ENCODE measurements at regions not wholly inside any gene's neighbourhood (a gene's known extent, or its start where the extent isn't known, plus 50 kb on each side); places are given as distances from the start of the nearest gene placed in this dataset.

- no peak for DNase-seq
- Histone ChIP-seq H3K27ac (no peak overlapping the region), H3K27me3 (replicated peaks in 1 of 7) (peaks cover 0 to 6% (median 0%) of the 10 kb centered on the region in 7 donors), H3K36me3 (peaks cover 0 to 3% (median 0%) of the 10 kb centered on the region in 6 donors), H3K4me3 (no peak overlapping the region), H3K4me1 (peaks cover 0 to 9% (median 0%) of the 10 kb centered on the region in 6 donors), H3K9me3 (no peaks in the 10 kb centered on the region)
- 82 to 94% (median 90%) methylated on average over 9 of the region's 9 CpGs for WGBS, 5 donors
- TF ChIP-seq CTCF (IDR thresholded peaks at IDR 0.05 in 8 of 11, conservative IDR thresholded peaks at IDR 0.05 in 3 of 11) = no peak
- no peak for TF ChIP-seq POLR2A (IDR thresholded peaks at IDR 0.05)
- TF ChIP-seq POLR2AphosphoS5 (IDR thresholded peaks at IDR 0.05) = no peak
- intact Hi-C loops (cut with DNase I; ENCODE audit: low total_unique reads) = no loop called here
Measured at GRCh38 chr2:236496340-236496739, 73.3 kb upstream of the ACKR3 start.

GRCh38 chr2:236498369-236498768 lies 71.3 kb upstream of the ACKR3 start:
- no peaks in the 10 kb centered on the region for H3K9me3 ChIP-seq
- no peaks in the 10 kb centered on the region for H3K36me3 ChIP-seq
- DNase-seq = no peak
- H3K27ac ChIP-seq = no peak overlapping the region
- peaks cover 0 to 6% (median 0%) of the 10 kb centered on the region in 7 donors for H3K27me3 ChIP-seq (replicated peaks in 1 of 7)
- no peak overlapping the region for H3K4me3 ChIP-seq
- WGBS, 5 donors = 81 to 95% (median 84%) methylated on average over 7 of the region's 7 CpGs
- peaks cover 0 to 9% (median 0%) of the 10 kb centered on the region in 6 donors for H3K4me1 ChIP-seq
- intact Hi-C loops (cut with DNase I; ENCODE audit: low total_unique reads) = no loop called here
- TF ChIP-seq POLR2AphosphoS5 (IDR thresholded peaks at IDR 0.05) (no peak), POLR2A (IDR thresholded peaks at IDR 0.05) (no peak), CTCF (IDR thresholded peaks at IDR 0.05 in 8 of 11, conservative IDR thresholded peaks at IDR 0.05 in 3 of 11) (no peak)

- no peak for DNase-seq
- 53 to 68% (median 57%) methylated on average over 14 of the region's 14 CpGs for WGBS, 5 donors
- Histone ChIP-seq H3K4me1 (peaks cover 0 to 9% (median 0%) of the 10 kb centered on the region in 6 donors), H3K27ac (no peak overlapping the region), H3K9me3 (no peaks in the 10 kb centered on the region), H3K4me3 (no peak overlapping the region), H3K27me3 (replicated peaks in 1 of 7) (peaks cover 0 to 7% (median 0%) of the 10 kb centered on the region in 7 donors), H3K36me3 (no peaks in the 10 kb centered on the region)
- TF ChIP-seq POLR2AphosphoS5 (IDR thresholded peaks at IDR 0.05) (no peak), CTCF (IDR thresholded peaks at IDR 0.05 in 8 of 11, conservative IDR thresholded peaks at IDR 0.05 in 3 of 11) (no peak), POLR2A (IDR thresholded peaks at IDR 0.05) (no peak)
- intact Hi-C loops (cut with DNase I; ENCODE audit: low total_unique reads) = no loop called here
Measured at GRCh38 chr2:236499691-236500578, 69.7 kb upstream of the ACKR3 start.

GRCh38 chr2:236501026-236501425 lies 68.6 kb upstream of the ACKR3 start:
- no peak for DNase-seq
- Histone ChIP-seq H3K27me3 (replicated peaks in 1 of 7) (peaks cover 0 to 11% (median 0%) of the 10 kb centered on the region in 7 donors), H3K4me3 (no peak overlapping the region), H3K4me1 (peaks cover 0 to 17% (median 1%) of the 10 kb centered on the region in 6 donors), H3K9me3 (no peaks in the 10 kb centered on the region), H3K27ac (no peak overlapping the region), H3K36me3 (no peaks in the 10 kb centered on the region)
- WGBS, 5 donors = 87 to 95% (median 93%) methylated on average over 6 of the region's 6 CpGs
- TF ChIP-seq POLR2A (IDR thresholded peaks at IDR 0.05) (no peak), POLR2AphosphoS5 (IDR thresholded peaks at IDR 0.05) (no peak), CTCF (IDR thresholded peaks at IDR 0.05 in 8 of 11, conservative IDR thresholded peaks at IDR 0.05 in 3 of 11) (no peak)
- intact Hi-C loops (cut with DNase I; ENCODE audit: low total_unique reads) = no loop called here
